SW 1271 (cell line): ENCODE measurements at regions not wholly inside any gene's neighbourhood (a gene's known extent, or its start where the extent isn't known, plus 50 kb on each side); places are given as distances from the start of the nearest gene placed in this dataset.

Source experiments
- DNase-seq, 2 experiments: peaks; one replicate each; lab custom pipeline; 2025; lab: John Stamatoyannopoulos, UW

- DNase-seq: no peak
Measured at GRCh38 chr16:5442986-5443385, 345.4 kb upstream of the EEF2KMT start.

DNA sequence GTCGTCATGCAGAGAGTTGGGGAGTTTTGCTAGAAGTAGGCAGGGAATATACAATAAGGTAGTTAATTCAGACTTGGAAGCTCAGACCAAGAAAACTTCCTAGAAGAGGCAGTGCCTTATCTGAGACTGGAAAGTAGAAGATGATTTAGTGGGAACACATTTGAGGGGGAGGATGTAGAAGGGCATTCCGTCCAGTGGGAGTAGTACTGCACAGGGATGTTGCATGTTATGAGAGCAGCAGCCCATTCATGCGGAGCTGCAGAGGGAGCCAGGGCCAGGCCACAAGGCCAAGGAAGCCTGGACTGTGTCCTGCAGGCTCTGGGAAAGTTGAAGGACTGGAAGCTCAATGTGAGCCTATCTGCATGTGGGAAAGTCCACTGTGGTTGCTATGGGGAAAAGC is 344.5 kb upstream of the EEF2KMT start:
- DNase-seq: no peak

DNA sequence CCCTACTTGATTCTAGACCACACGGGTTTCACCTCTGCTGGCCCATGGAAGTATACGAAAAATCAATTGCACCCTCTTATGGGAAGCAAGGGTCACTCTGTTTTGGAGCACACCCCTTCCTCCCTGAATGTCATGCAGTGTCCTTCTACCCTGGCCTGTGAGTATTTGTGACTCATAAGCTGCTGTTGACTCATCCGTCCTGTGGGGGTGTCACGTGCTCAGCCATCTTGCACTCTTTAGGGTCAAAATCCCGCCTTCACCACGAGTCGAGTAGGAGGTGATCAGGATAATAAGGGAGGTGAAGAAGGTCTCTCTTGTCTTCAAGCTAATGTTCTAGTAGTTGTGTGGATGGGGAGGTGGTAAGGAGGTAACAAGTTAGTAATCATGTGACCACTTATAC is 341.0 kb upstream of the EEF2KMT start:
- DNase-seq: no peak

DNA sequence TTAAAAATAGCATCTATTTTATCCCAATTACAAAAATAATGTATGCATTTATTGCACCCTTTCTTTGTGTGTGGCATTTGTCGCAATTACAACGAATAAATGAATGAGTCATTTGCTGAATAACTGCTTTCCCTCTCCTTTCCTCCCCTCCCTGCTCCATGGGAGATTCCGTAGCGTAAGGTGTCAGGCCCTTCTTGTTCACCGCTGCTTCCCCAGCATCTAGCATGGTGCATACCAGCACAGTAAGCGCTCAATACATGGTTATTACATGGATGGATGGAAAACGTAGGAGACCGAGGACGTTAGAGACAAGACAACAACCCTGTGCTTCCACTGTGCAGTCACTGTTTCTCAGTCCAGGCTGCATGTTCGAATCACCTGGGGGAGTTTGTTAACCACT is 336.0 kb upstream of the EEF2KMT start:
- no peak for DNase-seq

- no peak for DNase-seq
Measured at GRCh38 chr16:5432166-5432565, 334.6 kb upstream of the EEF2KMT start.

- DNase-seq: no peak
Measured at GRCh38 chr16:5430598-5430997, 333.0 kb upstream of the EEF2KMT start.

GRCh38 chr16:5428932-5429331 is 331.3 kb upstream of the EEF2KMT start:
- no peak for DNase-seq

GRCh38 chr16:5427571-5427970 is 330.0 kb upstream of the EEF2KMT start:
- DNase-seq: no peak

DNA sequence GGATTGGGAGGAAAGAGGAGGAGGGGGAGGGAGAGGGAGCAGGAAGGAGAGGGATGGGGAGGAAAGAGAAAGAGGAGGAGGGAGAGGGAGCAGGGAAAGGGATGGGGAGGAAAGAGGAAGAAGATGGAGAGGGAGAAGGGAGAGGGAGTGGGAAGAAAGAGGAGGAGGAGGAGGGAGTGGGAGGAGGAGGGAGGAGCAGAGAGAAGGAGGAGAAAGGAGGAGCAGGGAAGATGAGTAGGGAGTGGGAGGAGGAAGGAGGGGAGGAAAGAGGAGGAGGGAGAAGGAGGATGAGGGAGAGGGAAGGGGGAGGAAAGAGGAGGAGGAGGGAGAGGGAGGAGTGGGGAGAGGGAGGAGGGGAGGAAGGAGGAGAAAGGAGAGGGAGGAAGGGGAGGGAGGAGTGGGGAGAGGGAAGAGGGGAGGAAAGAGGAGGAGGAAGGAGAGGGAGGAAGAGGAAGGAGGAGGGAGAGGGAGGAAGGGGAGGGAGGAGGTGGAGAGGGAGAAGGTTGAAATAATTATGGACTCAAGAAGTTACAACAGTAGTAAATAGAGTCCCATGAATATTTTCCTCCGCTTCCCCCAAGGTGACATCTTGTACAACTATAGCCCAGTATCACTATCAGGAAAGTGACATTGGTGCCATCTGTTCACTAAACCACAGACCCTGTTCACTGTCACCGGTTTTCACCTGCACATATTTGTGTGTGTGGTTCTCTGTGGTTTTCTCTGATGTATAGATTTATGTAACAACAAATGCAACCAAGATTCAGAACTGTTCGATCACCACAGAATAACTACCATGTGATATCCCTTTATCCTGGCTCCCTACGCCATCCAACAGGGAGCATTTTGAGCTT is 325.3 kb upstream of the EEF2KMT start:
- DNase-seq: no peak

GRCh38 chr16:5422047-5422446 is 324.5 kb upstream of the EEF2KMT start:
- no peak for DNase-seq

- DNase-seq: no peak
Measured at GRCh38 chr16:5416013-5416412, 318.4 kb upstream of the EEF2KMT start.

DNA sequence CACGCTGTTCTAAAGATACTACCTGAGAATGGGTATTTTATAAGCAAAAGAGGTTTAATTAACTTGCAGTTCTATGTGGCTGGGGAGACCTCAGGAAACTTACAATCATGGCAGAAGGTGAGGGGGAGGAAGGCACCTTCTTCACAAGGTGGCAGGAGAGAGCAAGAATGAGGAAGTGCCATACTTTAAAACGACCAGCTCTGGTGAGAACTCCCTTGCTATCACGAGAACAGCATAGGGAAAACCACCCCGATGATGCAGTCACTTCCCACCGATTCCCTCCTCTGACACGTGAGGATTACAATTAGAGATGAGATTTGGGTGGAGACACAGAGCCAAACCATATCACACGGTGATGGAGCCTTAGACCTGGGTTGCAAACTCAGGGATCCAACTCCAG is 317.5 kb upstream of the EEF2KMT start:
- no peak for DNase-seq

GRCh38 chr16:5412731-5413130 is 315.1 kb upstream of the EEF2KMT start:
- DNase-seq: no peak

DNA sequence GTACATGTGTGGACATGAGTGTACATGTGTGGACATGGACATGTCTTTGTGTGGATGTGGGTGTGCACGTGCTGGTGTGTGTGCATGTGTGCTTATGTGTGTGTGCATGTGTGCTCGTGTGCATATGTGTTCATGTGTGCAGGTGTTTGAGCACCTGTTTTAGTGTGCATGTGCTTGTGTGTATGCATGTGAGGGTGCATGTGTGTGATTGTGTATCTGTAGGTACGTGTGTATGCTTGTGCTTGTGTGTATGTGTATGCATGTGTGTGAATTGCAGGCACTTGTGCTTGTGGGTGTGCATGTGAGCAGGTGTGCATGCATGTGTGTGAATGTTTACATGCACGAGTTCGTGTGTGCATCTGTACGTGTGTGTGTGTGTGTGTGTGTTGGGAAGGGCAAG is 300.6 kb upstream of the EEF2KMT start:
- DNase-seq: no peak

DNA sequence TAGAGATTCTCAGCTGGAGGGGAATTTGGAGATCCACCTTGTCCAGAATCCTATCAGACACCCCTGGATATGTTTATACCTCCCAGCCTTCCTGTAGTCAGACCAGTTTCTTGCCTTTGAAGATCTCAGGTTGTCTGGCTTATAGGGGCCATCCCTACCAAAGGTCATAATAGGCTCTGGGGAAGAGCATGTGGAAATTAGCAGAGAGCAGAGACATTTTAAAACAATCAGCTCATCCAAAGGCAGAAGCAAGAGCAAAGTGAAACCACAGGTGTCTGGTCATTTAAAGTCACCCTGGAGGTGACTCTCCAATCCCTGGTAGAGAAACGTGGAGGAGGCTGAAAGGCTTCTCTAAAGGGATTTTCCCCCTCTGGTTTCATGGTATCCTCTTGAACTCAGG is 299.3 kb upstream of the EEF2KMT start:
- DNase-seq: no peak

DNA sequence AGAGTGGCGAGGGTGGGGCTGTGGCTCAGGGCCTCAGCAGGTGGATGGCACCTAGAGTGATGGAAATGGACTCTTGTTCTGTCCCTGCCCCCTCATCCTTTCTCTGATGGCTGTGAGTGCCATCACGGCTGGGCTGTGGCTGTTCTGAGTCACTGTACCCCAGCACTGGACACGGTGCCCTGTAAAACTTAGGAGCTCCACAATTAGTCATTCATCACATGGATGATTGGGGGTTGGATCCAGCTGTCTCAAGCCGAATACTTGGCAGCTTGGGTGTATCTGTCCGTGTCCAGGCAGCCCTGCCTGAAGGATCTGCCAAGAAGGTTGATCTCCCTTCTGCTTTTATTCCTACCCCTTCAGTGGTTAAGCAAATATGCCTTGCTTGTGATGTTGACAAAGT is 295.5 kb upstream of the EEF2KMT start:
- DNase-seq: no peak

GRCh38 chr16:5386989-5387388 is 289.4 kb upstream of the EEF2KMT start:
- no peak for DNase-seq

DNA sequence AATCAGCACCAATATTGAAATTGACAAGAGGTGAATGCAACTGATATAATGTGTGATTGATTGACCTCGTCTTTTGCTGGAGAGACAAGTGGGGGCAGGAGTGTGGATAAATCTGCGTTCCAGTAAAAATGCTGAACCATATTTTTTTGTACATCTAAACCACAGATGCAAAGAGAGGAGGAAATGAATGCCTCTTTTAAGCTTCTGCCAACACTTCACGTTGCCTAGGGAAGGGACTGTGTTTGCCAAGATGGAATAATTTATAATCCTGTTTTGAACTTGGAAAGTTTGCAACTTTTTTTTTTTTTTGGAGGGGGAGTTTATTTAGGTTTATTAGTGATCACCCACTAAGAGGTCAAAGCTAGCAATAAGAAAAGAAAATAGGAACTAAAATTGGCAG is 288.2 kb upstream of the EEF2KMT start:
- no peak for DNase-seq

- DNase-seq: no peak
Measured at GRCh38 chr16:5385115-5385514, 287.5 kb upstream of the EEF2KMT start.

DNA sequence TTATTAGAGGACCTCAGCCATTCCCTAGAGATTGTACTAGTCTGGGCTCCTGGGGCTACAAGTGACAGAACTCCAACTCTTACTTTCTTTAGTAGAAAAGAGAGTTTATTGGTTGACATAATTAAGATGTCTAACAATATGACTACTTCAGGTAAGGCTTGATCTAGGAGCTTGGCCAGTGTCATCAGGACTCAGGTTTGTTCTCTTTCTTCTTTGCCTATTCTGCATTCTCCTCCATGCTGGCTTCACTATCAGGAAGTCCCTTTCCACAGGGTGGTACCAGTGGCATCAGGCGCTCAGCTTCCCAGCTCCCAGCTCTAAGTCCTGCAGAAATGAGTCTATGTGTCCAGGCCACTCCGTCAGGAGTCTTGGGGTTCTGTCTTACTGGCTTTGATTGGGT is 286.1 kb upstream of the EEF2KMT start:
- DNase-seq: no peak

GRCh38 chr16:5382484-5382883 is 284.9 kb upstream of the EEF2KMT start:
- no peak for DNase-seq

DNA sequence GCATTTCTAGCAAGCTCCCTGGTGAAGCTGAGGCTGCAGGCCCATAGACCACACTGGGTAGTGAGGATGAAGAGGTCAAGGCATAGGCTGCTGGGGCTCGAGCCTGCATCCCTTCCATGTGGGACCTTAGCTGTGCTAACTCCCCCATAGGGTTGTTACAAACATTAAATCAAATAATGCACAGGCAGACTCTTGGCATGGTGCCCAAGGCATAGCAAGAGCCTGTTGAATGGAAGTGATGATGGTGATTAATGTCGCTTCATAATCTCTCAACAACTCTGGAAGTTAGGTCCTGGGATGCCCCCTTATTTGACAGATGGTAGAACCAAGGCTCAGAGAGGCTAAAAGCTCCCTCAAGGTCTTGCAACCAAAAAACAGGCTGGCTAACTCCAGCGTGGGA is 283.9 kb upstream of the EEF2KMT start:
- no peak for DNase-seq

GRCh38 chr16:5379954-5380353 is 282.4 kb upstream of the EEF2KMT start:
- DNase-seq: no peak

GRCh38 chr16:5378531-5378930 is 280.9 kb upstream of the EEF2KMT start:
- no peak for DNase-seq
